Activated CD4-positive, alpha-beta T cell treated with anti-CD3 and anti-CD28 coated beads, Interleukin-2, amount 50 U/mL, for 48 hours (primary cell): ENCODE measurements at regions not wholly inside any gene's neighbourhood (a gene's known extent, or its start where the extent isn't known, plus 50 kb on each side); places are given as distances from the start of the nearest gene placed in this dataset.
"Not testable (repeated sequence)": the region's sequence is repeated elsewhere in the genome, so short reads cannot be mapped to it uniquely, and the experiment has no call there.

Source experiments
- DNase-seq, 2 experiments: peaks; one replicate each; pipeline ENCODE4 v3.0.0-alpha.2; 2020

DNA sequence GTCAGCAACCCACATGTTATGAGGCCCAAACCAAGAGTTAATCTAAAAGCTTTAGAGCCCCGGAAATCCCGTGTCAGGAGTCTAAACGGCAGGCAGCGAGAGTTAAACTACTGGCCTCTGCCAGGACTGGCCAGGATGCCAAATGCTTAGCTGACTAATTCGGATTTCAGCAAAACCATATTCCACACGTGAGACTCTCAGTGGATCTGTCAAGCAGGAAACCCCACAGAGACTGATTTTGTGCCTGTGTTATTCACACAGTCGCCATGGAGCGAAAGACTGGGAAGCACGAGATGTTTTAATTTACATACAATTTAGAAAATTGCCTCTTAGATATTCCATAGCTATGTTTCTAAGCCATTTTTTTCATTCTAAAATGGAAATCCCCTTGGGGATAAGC is 152.9 kb downstream of the RNASET2 start:
- DNase-seq: no peak

DNA sequence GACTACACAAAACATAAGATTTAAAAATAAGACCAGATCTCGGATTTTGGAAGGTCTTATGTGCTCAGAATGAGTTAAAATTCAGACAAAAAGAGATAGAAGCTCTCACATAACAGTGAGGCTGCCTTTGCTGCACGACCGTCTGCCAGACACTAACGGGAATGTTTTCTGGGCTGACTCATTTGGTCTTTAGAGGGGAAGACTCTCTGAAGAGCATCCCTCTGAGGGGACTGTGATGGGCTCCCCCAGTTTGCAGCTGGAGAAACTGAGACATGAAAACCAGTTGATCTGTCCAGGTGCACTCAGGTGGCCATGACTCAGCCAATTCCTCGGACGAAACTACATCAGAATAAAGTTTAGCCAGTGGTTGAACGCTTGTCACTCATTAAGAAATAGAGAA is 153.9 kb downstream of the RNASET2 start:
- no peak for DNase-seq

DNA sequence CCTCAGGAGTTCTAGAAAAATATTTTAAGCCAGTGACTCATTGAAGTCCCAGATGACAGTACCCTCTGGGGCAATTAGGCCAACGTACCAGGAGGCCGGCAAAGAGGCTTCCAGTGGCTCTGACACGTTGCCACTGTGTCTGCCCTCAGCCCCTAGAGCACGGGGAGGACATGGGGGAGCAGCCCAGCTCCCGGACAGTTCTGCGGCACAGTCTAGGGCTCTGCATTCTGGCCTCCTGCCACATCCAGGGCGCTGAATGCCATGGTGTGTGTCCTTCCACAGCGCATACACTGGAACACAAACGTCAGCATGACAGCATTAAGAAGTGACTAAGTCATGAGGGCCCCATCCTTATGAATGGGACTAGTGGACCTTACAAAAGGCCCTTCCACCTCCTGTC is 156.2 kb downstream of the RNASET2 start:
- DNase-seq: no peak

DNA sequence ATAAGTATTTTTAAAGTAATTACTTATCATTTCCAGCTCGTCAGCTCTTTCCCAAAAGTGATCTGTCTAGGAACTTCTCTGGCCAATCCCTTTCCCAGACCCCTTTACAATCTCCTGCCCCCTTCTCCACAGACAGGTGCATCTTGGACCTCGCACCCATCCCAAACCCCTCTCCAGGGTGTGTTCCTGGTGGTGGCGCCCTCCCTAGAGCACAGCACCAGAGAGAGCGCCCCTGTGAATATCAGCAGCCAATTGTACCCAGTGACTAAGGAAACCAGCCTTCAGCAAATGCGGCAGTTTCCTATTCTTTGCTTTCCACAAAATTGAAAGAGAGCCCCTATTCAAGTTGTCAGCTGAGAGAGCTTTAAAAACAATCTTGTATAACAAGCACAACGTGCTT is 157.7 kb downstream of the RNASET2 start:
- no peak for DNase-seq

DNA sequence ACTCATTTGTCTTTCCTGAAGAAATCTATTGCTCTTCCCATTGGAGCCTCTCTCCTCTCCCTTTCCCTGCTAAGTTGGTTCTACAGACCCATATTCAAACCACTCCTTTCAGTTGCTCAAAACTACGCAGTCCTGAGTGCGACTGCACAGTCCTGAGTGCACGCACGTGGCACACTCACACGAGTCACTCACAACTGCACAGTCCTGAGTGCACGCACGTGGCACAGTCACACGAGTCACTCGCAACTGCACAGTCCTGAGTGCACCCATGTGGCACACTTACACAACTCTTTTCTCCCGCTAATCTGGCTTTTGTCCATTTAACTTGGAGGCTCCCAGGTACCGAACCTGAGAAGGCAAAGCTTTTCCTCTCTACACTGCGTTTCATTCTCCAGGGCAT is 159.7 kb downstream of the RNASET2 start:
- DNase-seq: no peak

DNA sequence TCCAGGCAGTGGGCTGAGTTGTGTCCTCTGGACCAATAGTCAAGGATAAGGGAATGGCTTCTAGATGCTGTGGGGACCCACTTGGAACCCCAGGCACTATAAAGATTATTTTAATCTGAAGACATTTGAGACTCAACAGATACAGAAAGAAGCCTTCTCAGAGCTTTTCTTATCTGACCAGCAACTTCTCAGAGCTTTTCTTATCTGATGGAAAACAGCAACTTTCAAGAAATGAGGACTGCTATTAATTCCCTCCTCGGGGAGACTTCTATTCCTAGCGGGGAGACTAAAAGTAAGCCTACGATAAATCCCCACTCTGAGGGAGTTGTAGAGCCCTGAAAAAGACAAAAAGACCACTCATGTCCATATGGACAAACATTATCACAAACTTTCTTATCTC is 160.5 kb downstream of the RNASET2 start:
- no peak for DNase-seq

DNA sequence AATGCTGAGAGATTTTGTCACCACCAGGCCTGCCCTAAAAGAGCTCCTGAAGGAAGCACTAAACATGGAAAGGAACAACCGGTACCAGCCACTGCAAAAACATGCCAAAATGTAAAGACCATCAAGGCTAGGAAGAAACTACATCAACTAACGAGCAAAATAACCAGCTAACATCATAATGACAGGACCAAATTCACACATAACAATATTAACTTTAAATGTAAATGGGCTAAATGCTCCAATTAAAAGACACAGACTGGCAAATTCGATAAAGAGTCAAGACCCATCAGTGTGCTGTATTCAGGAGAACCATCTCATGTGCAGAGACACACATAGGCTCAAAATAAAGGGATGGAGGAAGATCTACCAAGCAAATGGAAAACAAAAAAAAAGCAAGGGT is 163.8 kb upstream of the RPS6KA2 start:
- DNase-seq: not testable (repeated sequence)

DNA sequence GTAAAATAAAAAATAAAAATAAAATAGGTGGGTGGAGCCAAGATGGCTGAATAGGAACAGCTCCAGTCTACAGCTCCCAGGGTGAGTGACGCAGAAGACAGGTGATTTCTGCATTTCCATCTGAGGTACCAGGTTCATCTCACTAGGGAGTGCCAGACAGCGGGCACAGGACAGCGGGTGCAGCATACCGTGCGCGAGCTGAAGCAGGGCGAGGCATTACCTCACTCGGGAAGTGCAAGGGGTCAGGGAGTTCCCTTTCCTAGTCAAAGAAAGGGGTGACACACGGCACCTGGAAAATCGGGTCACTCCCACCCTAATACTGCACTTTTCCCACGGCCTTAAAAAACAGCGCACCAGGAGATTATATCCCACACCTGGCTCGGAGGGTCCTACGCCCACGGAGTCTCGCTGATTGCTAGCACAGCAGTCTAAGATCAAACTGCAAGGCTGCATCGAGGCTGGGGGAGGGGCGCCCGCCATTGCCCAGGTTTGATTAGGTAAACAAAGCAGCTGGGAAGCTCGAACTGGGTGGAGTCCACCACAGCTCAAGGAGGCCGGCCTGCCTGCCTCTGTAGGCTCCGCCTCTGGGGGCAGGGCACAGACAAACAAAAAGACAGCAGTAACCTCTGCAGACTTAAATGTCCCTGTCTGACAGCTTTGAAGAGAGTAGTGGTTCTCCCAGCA is 161.9 kb upstream of the RPS6KA2 start:
- not testable (repeated sequence) for DNase-seq

DNA sequence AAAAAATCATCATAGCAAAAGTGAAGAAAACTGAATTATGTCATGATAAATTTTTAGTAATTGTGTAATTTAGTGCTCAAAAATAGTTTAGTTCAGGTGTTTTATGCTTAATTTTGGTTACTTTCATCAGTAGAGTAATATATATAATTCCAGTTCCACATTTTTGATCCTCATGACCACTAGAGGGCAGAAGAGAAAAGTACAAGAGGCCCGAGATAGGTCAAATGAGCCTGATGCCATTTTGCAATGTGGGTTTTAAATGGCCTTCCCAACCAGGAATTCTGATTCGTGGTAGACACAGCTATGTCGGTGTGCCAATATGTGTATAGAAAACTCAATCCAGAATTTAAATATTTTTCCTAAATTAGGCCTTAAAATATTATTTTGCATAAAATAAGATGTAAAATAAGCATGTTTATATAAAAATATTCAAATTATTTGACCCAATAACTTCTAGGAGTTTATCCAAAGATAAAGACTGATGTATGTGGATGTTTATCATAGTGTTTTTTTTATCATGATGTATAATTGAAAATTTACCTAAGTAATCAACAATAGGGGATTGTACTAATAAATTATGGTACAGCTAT is 159.7 kb upstream of the RPS6KA2 start:
- DNase-seq: no peak

DNA sequence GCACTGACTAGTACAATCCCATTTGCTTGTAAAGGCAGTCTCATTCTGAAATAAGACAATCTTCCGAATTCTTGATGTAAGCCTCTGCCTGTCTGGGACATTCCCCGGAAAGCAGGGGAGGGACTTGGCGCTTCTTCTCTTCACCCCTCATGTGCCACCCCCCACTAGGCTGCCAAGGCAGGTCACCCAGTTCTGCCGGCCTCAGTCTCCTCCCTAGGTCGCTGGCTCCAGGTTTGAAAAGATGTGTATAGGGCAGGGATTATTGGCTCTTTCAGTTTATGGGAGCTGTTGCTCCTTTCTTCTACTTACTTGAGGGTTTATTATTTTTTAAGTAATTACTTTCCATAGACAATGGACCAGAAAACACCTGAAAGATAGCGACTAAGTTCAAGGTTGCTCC is 158.1 kb upstream of the RPS6KA2 start:
- DNase-seq: no peak

DNA sequence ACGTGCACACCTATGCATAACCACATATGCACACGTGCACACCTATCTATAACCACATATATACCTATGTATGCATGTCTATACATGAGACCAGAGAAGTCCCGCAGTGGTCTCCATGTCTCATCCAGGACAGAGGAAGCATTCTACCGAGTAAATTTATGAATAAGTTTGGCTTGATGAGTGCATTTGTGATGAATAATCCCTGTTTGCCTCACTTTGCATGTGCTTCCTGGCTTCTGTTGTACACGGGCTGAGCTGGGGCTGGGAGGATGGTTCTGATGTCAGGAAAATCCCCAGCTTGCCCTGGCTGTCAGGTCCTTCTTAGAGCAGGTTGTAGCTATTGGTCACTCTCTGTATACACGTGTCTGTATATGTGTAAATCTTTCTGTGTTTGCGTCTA is 157.6 kb upstream of the RPS6KA2 start:
- DNase-seq: no peak

DNA sequence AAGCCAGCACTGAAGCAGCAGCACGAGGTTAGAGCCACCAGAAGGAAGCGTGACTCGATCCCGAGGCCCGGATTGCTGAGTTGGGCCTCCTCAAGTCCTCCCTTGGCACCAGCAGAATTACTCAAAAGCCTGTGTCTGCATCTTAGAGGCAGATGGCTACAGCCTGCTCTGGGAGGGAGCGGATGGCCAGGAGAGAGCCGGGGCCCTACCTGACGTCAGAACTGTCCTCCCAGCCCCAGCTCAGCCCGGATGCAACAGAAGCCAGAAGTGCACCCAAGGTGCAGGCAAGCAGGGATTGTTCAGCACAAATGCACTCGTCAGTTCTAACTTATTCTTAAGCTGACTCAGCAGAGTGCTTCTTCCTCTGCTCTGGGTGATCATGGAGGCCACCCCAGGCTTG is 155.5 kb upstream of the RPS6KA2 start:
- no peak for DNase-seq

DNA sequence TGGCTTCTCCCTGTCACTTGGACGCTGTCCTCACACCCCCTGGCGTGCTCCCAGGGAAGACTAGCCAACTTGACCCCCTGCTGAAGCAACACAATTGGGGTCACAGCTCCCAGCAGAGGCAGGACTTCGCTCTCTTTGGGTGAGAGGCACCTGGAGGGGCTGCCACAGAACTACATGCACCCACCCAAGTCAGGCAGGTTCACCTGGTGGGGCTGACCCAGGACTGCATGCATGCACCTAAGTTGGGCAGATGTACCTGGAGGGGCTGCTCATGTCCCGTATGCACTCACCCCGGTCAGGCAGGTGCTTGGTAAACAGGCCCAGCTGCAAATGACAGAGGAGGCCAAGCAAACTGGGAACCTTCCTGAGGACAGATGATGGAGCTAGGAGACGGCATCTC is 154.3 kb upstream of the RPS6KA2 start:
- no peak for DNase-seq

DNA sequence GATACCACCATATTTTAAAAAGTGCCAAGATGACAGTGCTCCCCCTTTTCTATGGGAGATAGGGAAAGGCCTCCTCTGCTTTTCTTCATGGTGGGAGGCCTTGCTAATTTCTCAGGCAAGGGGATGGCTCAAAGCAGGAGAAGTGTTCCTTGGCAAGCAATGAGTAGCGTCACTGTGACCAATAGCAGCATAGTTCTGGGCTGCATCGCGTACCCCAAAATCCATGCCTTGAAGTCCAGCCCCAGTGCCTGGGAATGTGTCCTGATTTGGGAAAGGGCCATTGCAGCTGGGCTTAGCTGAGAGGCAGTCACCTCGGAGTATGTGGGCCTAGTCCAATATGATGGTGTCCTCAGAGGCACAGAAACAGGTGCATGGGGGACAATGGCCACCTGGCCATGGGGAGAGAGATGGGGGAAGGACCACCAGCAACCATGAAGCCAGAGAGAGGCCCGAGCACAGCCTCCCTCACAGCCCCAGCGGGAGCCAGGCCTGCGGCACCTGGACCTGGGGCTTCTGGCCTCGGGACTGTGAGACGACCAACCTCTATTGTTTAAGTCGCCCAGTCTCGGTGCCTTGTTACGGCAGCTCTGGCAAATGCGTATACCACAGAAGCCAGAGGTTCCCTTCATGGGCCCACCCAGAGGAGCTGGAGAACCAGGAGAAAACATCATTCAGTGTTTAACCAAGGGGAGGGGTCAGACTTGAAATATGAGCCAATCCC is 153.1 kb upstream of the RPS6KA2 start:
- DNase-seq: no peak

DNA sequence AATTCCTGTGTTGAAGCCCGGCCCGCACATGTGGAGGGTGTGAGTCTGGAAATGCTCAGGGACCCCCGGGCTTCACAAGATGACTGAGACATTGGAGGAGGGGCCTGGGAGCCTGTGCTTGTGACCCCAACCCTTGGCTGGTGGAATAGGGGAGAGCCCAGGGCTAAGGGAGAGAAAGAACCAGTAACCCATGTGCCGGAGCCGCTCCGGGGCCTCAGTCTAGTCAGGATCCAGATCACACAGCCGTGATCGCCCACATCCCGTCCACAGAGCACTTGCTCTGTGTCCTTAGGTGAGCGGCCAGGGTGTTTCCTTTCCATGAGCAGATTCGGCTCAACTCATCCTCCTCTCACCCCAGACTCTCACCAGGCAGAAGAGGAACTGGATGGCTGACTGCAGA is 152.3 kb upstream of the RPS6KA2 start:
- no peak for DNase-seq

DNA sequence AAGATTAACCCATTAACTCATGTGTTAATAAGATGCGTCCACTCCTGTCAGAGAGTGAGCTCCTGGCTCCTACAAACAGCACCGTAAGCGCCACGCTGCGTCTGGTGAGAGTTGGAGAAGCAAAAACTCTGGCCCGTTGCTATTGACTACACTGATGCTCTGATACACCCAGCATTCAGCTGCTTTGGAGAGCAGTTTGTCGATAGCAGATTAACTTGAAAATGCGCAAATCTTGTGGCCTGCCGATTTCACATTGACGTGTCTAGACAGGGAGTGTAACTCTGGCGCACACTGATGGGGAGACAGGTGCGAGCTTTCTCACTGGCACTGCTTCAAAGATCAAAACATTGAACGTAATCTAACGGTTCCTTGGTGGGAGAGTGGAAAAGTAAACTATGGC is 151.7 kb upstream of the RPS6KA2 start:
- no peak for DNase-seq

DNA sequence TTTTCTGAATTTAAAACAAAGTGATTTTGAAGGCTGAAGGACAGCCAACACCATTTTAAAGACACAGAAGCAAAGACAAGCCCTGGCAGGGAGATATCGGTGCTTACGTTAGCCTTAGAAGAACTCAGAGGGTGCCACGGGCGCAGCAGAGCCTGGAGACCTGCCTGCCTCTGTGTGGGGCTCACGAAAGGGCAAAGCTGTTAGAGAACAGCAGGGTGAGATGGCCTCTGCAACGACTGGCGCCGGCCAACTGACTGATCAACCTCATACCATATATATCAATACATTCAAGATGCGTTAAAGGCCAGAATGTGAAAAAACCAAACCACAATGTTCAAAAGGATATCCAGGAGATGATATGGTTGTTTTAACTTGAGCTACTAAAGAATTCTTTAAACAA is 151.0 kb upstream of the RPS6KA2 start:
- DNase-seq: no peak

DNA sequence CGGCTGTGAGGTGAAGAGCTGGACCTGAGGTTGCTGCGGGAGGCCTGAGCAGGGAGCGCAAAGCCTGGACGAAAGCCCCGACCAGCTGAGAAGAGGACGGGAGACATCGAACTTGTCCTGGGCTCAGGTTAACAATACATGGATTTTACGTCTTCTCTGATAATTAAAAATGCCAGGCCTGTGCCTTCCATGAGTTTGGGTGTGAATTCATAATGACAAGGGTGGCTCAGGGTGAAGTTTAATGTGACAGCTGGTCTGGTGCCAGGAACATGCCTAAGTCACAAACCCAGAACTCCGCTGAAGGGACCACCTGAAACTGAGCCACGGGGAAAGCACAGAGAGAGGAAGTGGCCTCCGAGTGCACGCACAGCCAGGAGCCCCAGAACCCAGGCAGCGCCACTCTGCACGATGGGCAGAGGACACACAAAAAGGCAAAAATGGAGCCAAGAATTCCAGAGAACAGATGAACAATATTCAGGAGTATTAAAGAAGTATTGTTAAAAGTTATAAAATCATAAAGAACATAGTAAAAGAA is 150.1 kb upstream of the RPS6KA2 start:
- DNase-seq: no peak

DNA sequence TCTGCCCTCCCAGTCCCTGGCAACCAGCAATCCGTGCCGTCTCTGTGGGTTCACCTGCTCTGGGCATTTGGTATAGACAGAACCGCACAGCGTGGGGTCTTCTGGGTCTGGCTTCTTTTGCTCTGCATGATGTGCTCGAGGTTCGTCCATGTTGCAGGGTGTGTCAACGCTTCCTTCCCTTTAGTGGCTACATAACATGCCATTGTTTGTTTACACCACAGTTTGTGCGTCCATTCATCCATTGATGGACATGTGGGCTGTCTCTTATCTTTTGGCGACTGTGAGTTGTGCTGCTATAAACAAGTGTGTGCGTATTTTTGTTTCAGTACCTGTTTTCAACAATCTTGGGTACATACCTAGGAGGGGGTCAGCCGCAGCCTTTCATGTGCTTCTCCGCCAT is 149.5 kb upstream of the RPS6KA2 start:
- DNase-seq: peak in 1 of 2 experiments; percentile 1

DNA sequence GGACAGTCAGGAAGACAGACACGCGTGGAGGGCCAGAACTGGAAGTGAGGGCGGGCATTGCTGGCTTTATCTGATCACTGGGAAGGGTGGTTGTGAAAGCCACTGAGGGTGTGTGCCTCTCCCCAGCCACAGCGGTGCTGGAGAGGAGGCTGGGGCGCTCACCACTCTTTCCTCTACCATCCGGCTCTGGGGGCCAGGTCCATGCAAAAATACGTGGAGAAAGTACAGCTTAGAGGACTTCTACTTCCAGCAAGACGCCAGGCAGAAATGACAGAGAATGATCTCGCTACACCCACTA is 148.8 kb upstream of the RPS6KA2 start:
- DNase-seq: peak in 1 of 2 experiments; percentile 1

DNA sequence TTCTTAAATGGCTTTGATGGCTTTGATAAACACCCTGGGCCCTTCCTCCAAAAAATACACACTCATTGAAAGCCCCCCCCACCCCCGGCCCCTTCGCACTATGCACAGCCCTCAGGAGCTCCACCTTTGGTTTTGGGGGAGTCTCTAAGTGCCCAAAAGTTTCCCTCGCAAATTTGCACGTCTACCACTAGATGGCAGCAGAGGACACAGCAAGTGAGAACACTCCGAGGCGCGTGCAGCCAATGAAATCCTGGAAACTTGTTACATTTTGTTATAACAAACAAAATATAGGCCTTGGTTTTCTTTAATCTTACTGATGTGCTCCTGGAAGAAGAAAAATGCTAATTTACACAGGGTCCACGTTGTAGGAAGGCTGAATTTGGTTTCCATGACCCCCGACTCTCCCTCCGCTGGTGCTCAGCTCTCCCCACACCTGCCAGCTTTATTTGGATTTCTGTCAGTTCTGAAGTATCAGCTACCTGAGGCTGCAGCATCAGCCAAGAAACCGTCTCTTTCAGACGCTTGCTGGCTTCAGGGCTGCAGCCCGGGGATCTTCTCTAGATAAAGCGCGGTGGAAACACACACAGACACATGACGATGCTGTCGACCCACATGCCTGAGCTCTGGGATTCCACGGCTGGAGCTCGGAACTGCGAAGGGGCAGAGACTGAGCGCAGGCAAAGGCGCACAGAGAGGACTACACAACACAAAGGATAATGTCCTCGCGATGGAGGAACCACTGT is 148.3 kb upstream of the RPS6KA2 start:
- peak; percentile 56 to 60 for DNase-seq

DNA sequence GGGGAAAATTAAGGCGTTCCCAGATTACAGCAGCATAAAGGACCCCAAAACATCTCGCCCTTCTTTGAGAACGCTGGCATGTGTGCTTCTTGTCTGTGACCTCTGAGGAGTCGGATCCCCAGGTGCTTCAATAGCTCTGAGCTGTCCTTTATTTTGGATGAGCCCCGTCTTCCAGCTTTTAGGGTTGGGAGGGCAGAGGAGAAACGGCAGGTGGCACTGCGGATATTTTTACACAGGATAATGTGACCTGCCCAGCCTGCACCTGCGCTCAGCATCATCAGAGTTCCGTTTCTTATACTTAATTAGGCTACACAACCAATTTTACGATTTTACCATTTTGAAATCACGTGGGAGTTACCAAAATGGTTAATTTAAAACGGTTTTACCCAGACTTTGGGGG is 147.7 kb upstream of the RPS6KA2 start:
- DNase-seq: peak in 1 of 2 experiments; percentile 0

DNA sequence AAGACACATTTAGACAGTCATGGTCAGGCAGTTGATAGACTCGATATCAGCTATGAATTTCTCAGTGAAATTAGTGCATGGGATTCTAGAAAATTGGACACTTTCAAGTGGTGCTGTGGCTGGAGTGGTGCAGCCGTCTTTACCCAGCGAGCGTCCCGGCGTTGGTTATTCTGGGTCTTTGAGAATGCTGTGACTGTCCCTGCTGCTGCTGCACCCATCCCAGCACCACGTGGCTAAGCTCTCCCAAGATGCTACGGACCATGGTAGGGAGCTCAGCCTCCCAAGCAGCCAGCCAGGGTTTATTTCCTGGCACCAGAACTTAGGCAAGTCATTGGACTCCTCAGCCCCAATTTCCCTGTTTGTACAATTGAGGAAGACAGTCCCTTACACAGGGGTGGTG is 147.2 kb upstream of the RPS6KA2 start:
- DNase-seq: peak in 1 of 2 experiments; percentile 0

DNA sequence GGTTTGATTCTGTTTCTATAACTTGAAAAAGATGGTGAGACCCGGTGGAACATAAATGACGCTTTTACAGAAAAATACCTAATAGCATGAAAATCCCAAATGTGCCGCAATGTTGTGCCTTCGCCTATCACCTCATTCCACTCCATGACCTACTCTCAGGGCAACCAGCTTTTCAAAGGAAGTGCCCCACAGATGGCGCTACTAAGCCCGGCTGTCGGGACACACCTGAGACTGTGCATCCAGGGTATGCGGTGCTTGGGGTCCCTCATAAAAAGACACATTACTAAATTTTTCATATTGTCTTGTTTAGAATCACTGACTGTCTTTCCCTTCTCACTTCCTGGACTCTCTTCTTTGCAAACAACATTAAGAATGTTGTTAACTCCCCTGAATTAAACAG is 145.5 kb upstream of the RPS6KA2 start:
- DNase-seq: peak in 1 of 2 experiments; percentile 10
